ENCODE measurements at regions not wholly inside any gene's neighbourhood (a gene's known extent, or its start where the extent isn't known, plus 50 kb on each side); places are given as distances from the start of the nearest gene placed in this dataset.

GRCh38 chr4:54913751-54914526, 211.5 kb downstream of the KDR start:
- DNase-seq: no peak

GRCh38 chr4:54912155-54912554, 213.2 kb downstream of the KDR start:
- DNase-seq: no peak

GRCh38 chr4:54909961-54910360, 215.4 kb downstream of the KDR start:
- no peak for DNase-seq

GRCh38 chr4:54908763-54909162, 216.6 kb downstream of the KDR start:
- no peak for DNase-seq

- DNase-seq: no peak
Measured at GRCh38 chr4:54904953-54905352, 220.4 kb downstream of the KDR start.

GRCh38 chr4:54902976-54903375, 222.4 kb downstream of the KDR start:
- no peak for DNase-seq

GRCh38 chr4:54902271-54902670, 223.1 kb downstream of the KDR start:
- no peak for DNase-seq

GRCh38 chr4:54901202-54901601, 224.2 kb downstream of the KDR start:
- DNase-seq: no peak

- DNase-seq: no peak
Measured at GRCh38 chr4:54898656-54899340, 226.6 kb downstream of the KDR start.

- no peak for DNase-seq
Measured at GRCh38 chr4:54898056-54898562, 227.3 kb downstream of the KDR start.

GRCh38 chr4:54897590-54897989, 227.8 kb downstream of the KDR start:
- DNase-seq: no peak

- no peak for DNase-seq
Measured at GRCh38 chr4:54882616-54883015, 224.9 kb downstream of the KIT start.

GRCh38 chr4:54879576-54879975, 221.8 kb downstream of the KIT start:
- DNase-seq: no peak

- no peak for DNase-seq
Measured at GRCh38 chr4:54877006-54877405, 219.2 kb downstream of the KIT start.

- DNase-seq: no peak
Measured at GRCh38 chr4:54872261-54872660, 214.5 kb downstream of the KIT start.

- no peak for DNase-seq
Measured at GRCh38 chr4:54863571-54864255, 206.0 kb downstream of the KIT start.

GRCh38 chr4:54861201-54861600, 203.4 kb downstream of the KIT start:
- DNase-seq: no peak

GRCh38 chr4:54855191-54855854, 197.6 kb downstream of the KIT start:
- DNase-seq: no peak

- DNase-seq: no peak
Measured at GRCh38 chr4:54852602-54853001, 194.8 kb downstream of the KIT start.

GRCh38 chr4:54852054-54852453, 194.3 kb downstream of the KIT start:
- no peak for DNase-seq

GRCh38 chr4:54844911-54845310, 187.2 kb downstream of the KIT start:
- no peak for DNase-seq

- DNase-seq: no peak
Measured at GRCh38 chr4:54843946-54844345, 186.2 kb downstream of the KIT start.

- DNase-seq: no peak
Measured at GRCh38 chr4:54843106-54843505, 185.3 kb downstream of the KIT start.
